Caco-2 (cell line): ENCODE measurements at regions not wholly inside any gene's neighbourhood (a gene's known extent, or its start where the extent isn't known, plus 50 kb on each side); places are given as distances from the start of the nearest gene placed in this dataset.
"Not testable (repeated sequence)": the region's sequence is repeated elsewhere in the genome, so short reads cannot be mapped to it uniquely, and the experiment has no call there.

Source experiments
- BruUV-seq: library from RNA; stranded (reverse); fragments of 400-500 nt; replicated peaks from 2 replicates; lab custom pipeline; 2021; lab: Mats Ljungman, UMichigan
- CTCF ChIA-PET: fragments of 300-600 bp; sonication (Branson Sonifier 250); formaldehyde crosslinking; loops from one replicate; lab custom pipeline; 2022; ENCODE audit warnings: antibody characterized with exemption; lab: Charles Lee
- POLR2A ChIA-PET: fragments of 300-600 bp; sonication (Branson Sonifier 250); formaldehyde crosslinking; loops from one replicate; lab custom pipeline; 2022; ENCODE audit warnings: antibody characterized with exemption; lab: Charles Lee
- DNase-seq, 2 experiments: peaks; one replicate each; pipeline versions ENCODE4 v3.0.0 to v3.0.0-alpha.2; 2020 to 2022
- H3K27me3 ChIP-seq: replicated peaks from 2 replicates; pipeline ENCODE4 v1.6.0; 2011; ENCODE audit warnings: low read length; ENCODE audit not compliant: control insufficient read depth, insufficient read depth
- H3K36me3 ChIP-seq: 2 replicates; pipeline ENCODE4 v1.5.1; 2011; ENCODE audit warnings: low read length; ENCODE audit not compliant: control insufficient read depth, insufficient read depth
- H3K4me1 ChIP-seq: fragments of 250-450 bp; sonication (Bioruptor Pico); 2 replicates; pipeline ENCODE4 v1.5.1; 2020; ENCODE audit warnings: mild to moderate bottlenecking
- H3K4me3 ChIP-seq: 2 replicates; pipeline ENCODE4 v1.5.1; 2011; ENCODE audit warnings: low read depth, mild to moderate bottlenecking, control low read depth, low read length
- H3K9me3 ChIP-seq: fragments of 250-450 bp; sonication (Bioruptor Pico); 2 replicates; pipeline ENCODE4 v1.5.1; 2020; ENCODE audit warnings: mild to moderate bottlenecking, moderate library complexity
- H3K27ac Mint-ChIP-seq: one replicate; pipeline ENCODE4 v1.8.0; 2022; ENCODE audit warnings: mixed read lengths; ENCODE audit not compliant: unreplicated experiment
- H3K27me3 Mint-ChIP-seq: one replicate; pipeline ENCODE4 v1.8.0; 2022; ENCODE audit warnings: mixed read lengths; ENCODE audit not compliant: insufficient read depth, unreplicated experiment
- H3K36me3 Mint-ChIP-seq: one replicate; pipeline ENCODE4 v1.8.0; 2022; ENCODE audit warnings: mild to moderate bottlenecking, mixed read lengths; ENCODE audit not compliant: insufficient read depth, unreplicated experiment
- H3K4me1 Mint-ChIP-seq: one replicate; pipeline ENCODE4 v1.8.0; 2022; ENCODE audit warnings: low read depth, mixed read lengths; ENCODE audit not compliant: unreplicated experiment
- H3K4me3 Mint-ChIP-seq: one replicate; pipeline ENCODE4 v1.8.0; 2022; ENCODE audit warnings: mild to moderate bottlenecking, moderate library complexity, mixed read lengths; ENCODE audit not compliant: unreplicated experiment
- H3K9me3 Mint-ChIP-seq: one replicate; pipeline ENCODE4 v1.8.0; 2022; ENCODE audit warnings: mixed read lengths; ENCODE audit not compliant: unreplicated experiment
- CTCF ChIP-seq, 2 experiments: fragments of 200-600 bp in 1 of 2; IDR thresholded peaks; 1 replicate in 1 of 2; 2 replicates in 1 of 2; pipeline versions ENCODE4 v1.5.1 to v1.8.0; 2011 to 2022; ENCODE audit warnings: antibody characterized with exemption in 1 of 2, control low read depth in 1 of 2, inconsistent platforms in 1 of 2, low read depth in 1 of 2, low read length in 1 of 2, mild to moderate bottlenecking in 1 of 2, moderate library complexity in 1 of 2; ENCODE audit not compliant: insufficient read depth in 1 of 2, severe bottlenecking in 1 of 2, unreplicated experiment in 1 of 2
- intact Hi-C: fragments of 100-400 bp; cut with micrococcal nuclease; formaldehyde crosslinking; loops from one replicate; pipeline ENCODE4 v1.10.0; 2022; ENCODE audit not compliant: unreplicated experiment

DNA sequence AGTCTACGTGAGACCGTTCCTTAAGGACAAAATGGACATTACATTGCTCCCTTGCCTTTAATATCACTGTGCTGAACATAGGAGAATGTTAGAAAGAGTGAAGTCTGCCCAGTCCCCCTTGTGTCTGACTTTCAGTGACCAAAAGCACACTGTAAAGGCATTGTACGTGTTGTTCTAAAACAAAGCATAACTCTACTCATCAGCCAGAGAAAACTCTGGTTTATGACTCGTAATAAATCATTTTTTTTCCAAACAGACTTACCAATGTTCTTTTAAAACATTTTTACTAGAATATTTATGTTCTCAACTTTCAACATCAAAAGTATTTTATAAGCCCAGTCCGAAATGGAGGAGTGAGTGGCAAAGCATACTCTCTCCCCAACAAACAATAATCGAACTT lies 262.5 kb downstream of the GJA1 start:
- CTCF ChIA-PET = no interaction called here
- H3K36me3 ChIP-seq = no peaks in the 10 kb centered on the region
- no peak overlapping the region for H3K4me3 Mint-ChIP-seq
- no peaks in the 10 kb centered on the region for H3K9me3 Mint-ChIP-seq
- no peak overlapping the region for H3K27ac Mint-ChIP-seq
- no peak for DNase-seq
- H3K4me1 ChIP-seq = no peaks in the 10 kb centered on the region
- no peaks in the 10 kb centered on the region for H3K27me3 Mint-ChIP-seq
- peaks cover 5% of the 10 kb centered on the region; the same call in 1 of the 2 replicates for H3K9me3 ChIP-seq
- no peak for TF ChIP-seq CTCF (IDR thresholded peaks at IDR 0.05; ENCODE audit: insufficient read depth in 1 of 2, low read depth in 1 of 2, low read length in 1 of 2, severe bottlenecking in 1 of 2, unreplicated experiment in 1 of 2)
- BruUV-seq = no TSS peak
- H3K4me3 ChIP-seq = no peak overlapping the region
- POLR2A ChIA-PET = no interaction called here
- peaks cover 6% of the 10 kb centered on the region for H3K4me1 Mint-ChIP-seq
- intact Hi-C loops = no loop called here
- H3K27me3 ChIP-seq = no peaks in the 10 kb centered on the region
- H3K36me3 Mint-ChIP-seq = no peaks in the 10 kb centered on the region

DNA sequence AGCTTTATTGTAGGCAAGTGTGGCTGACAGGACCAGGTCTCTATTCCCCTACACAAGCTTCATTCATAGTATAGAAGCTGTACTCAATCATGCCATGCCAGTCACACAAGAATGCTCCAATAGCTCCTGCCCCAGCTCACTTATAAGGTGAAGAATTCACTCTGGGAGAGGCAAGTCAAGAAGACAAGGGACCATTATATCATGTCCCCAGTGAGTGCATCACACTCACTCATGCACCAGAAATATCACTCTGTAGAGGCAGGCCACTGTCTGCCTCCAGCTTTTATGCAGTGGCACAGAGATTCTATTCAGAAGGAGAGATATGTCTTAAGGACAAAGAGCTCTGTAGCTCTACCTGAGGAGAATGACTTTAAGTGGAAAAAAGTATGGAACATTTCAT lies 263.2 kb downstream of the GJA1 start:
- Mint-ChIP-seq H3K4me1 (no peaks in the 10 kb centered on the region), H3K27me3 (no peaks in the 10 kb centered on the region), H3K27ac (no peak overlapping the region), H3K9me3 (no peaks in the 10 kb centered on the region), H3K36me3 (no peaks in the 10 kb centered on the region), H3K4me3 (no peak overlapping the region)
- no TSS peak for BruUV-seq
- H3K4me1 ChIP-seq = no peaks in the 10 kb centered on the region
- TF ChIP-seq CTCF (IDR thresholded peaks at IDR 0.05; ENCODE audit: insufficient read depth in 1 of 2, low read depth in 1 of 2, low read length in 1 of 2, severe bottlenecking in 1 of 2, unreplicated experiment in 1 of 2) = no peak
- no peak overlapping the region for H3K4me3 ChIP-seq
- no peaks in the 10 kb centered on the region for H3K27me3 ChIP-seq
- POLR2A ChIA-PET = no interaction called here
- DNase-seq = no peak
- H3K9me3 ChIP-seq = peaks cover 5% of the 10 kb centered on the region; the same call in 1 of the 2 replicates
- intact Hi-C loops = no loop called here
- CTCF ChIA-PET = interaction anchor here (0.5 kb wide), 1 partner anchor 19 kb away, joined by 3 read pairs; no protein-coding TSS in a partner anchor
- no peaks in the 10 kb centered on the region for H3K36me3 ChIP-seq

DNA sequence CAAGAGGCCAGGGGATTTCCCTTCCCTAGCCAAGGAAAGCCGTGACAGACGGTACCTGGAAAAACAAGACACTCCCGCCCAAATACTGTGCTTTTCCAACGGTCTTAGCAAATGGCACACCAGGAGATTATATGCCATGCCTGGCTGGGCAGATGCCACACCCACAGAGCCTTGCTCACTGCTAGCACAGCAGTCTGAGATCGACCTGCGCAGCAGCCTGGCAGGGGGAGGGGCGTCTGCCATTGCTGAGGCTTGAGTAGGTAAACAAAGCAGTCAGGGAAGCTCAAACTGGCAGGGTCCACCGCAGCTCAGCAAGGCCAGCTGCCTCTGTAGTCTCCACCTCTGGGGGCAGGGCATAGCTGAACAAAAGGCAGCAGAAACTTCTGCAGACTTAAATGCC lies 267.7 kb downstream of the GJA1 start:
- H3K4me3 ChIP-seq, H3K9me3 Mint-ChIP-seq, intact Hi-C loops, CTCF ChIA-PET, H3K4me3 Mint-ChIP-seq, H3K27me3 Mint-ChIP-seq, H3K4me1 Mint-ChIP-seq, POLR2A ChIA-PET, H3K9me3 ChIP-seq, H3K36me3 Mint-ChIP-seq, BruUV-seq, H3K36me3 ChIP-seq, H3K27ac Mint-ChIP-seq, DNase-seq, H3K27me3 ChIP-seq, H3K4me1 ChIP-seq: not testable (repeated sequence)

DNA sequence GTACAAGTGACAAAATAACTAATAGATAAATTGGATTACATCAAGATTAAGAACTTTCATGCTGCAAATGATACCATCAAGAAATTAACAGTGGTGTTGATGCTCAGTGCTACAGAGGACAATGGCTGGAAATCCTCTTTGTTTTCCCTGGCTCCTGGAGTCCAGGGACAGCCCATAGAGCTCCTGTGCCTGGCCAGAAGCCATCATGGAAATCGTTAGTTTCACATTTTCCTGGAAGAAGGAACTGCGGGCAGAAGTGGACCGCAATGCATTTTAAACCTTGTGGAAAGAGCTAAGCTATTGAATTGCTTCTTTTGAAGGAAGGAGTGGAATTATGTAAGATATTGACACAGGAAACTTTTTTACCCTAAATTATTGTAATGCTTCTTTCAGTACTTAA lies 276.0 kb downstream of the GJA1 start:
- Histone ChIP-seq H3K4me3 (no peak overlapping the region), H3K9me3 (no peaks in the 10 kb centered on the region), H3K4me1 (no peaks in the 10 kb centered on the region), H3K36me3 (no peaks in the 10 kb centered on the region), H3K27me3 (no peaks in the 10 kb centered on the region)
- TF ChIP-seq CTCF (IDR thresholded peaks at IDR 0.05; ENCODE audit: insufficient read depth in 1 of 2, low read depth in 1 of 2, low read length in 1 of 2, severe bottlenecking in 1 of 2, unreplicated experiment in 1 of 2) = no peak
- H3K9me3 Mint-ChIP-seq = no peaks in the 10 kb centered on the region
- no peak for DNase-seq
- ChIA-PET CTCF (no interaction called here), POLR2A (no interaction called here)
- no peak overlapping the region for H3K4me3 Mint-ChIP-seq
- no peak overlapping the region for H3K27ac Mint-ChIP-seq
- no TSS peak for BruUV-seq
- no peaks in the 10 kb centered on the region for H3K4me1 Mint-ChIP-seq
- intact Hi-C loops = no loop called here
- no peaks in the 10 kb centered on the region for H3K36me3 Mint-ChIP-seq
- H3K27me3 Mint-ChIP-seq = no peaks in the 10 kb centered on the region
